HFFc6 (cell line): ENCODE measurements at regions not wholly inside any gene's neighbourhood (a gene's known extent, or its start where the extent isn't known, plus 50 kb on each side); places are given as distances from the start of the nearest gene placed in this dataset.

Source experiments
- DNase-seq: peaks from one replicate; pipeline ENCODE4 v3.0.0-alpha.2; 2018
- H3K27ac Mint-ChIP-seq: 2 replicates; pipeline ENCODE4 v1.8.0; 2020; ENCODE audit warnings: mild to moderate bottlenecking, mixed read lengths
- H3K27me3 Mint-ChIP-seq: 2 replicates; pipeline ENCODE4 v1.8.0; 2021; ENCODE audit warnings: mild to moderate bottlenecking, moderate library complexity, mixed read lengths; ENCODE audit not compliant: insufficient read depth
- H3K36me3 Mint-ChIP-seq: 2 replicates; pipeline ENCODE4 v1.8.0; 2021; ENCODE audit warnings: low read depth, mixed read lengths
- H3K4me1 Mint-ChIP-seq: 2 replicates; pipeline ENCODE4 v1.8.0; 2020; ENCODE audit warnings: low read depth, mixed read lengths
- H3K4me3 Mint-ChIP-seq: 2 replicates; pipeline ENCODE4 v1.8.0; 2020; ENCODE audit warnings: mild to moderate bottlenecking, moderate library complexity, mixed read lengths
- H3K9me3 Mint-ChIP-seq: 2 replicates; pipeline ENCODE4 v1.8.0; 2020; ENCODE audit warnings: mild to moderate bottlenecking, mixed read lengths
- TF ChIP-seq, protein P1 (sequence below): fragments of 200-600 bp; sonication (generic); IDR thresholded peaks from 2 replicates; pipeline ENCODE4 v1.5.0; 2021; ENCODE audit warnings: antibody characterized with exemption, mild to moderate bottlenecking

DNA sequence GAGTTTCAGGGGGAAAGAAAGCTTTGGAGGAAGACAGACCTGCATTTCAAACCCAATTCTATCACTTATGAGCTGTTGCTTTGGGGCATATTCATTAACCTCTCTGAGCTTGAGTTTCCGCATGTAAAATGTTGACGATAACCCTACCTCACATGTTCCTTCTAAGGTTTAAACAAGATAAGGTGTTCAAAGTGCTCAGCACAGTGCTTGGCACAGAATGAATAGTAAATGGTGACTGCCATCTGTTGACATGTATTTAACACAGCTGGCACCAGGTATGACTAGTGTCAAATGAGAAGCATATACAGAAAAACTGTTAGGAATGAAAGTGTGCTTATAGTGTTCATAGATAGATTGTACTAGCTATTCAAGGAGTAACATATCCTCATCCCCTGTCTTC lies 155.5 kb downstream of the PTGER3 start:
- no peak for DNase-seq
- H3K27me3 Mint-ChIP-seq, result no peaks in the 10 kb centered on the region
- peaks cover 7% of the 10 kb centered on the region; the same call in 1 of the 2 replicates for H3K9me3 Mint-ChIP-seq
- H3K36me3 Mint-ChIP-seq, result no peaks in the 10 kb centered on the region
- H3K4me1 Mint-ChIP-seq, result peaks cover 8% of the 10 kb centered on the region; the same call in 1 of the 2 replicates
- TF ChIP-seq, protein P1, sequence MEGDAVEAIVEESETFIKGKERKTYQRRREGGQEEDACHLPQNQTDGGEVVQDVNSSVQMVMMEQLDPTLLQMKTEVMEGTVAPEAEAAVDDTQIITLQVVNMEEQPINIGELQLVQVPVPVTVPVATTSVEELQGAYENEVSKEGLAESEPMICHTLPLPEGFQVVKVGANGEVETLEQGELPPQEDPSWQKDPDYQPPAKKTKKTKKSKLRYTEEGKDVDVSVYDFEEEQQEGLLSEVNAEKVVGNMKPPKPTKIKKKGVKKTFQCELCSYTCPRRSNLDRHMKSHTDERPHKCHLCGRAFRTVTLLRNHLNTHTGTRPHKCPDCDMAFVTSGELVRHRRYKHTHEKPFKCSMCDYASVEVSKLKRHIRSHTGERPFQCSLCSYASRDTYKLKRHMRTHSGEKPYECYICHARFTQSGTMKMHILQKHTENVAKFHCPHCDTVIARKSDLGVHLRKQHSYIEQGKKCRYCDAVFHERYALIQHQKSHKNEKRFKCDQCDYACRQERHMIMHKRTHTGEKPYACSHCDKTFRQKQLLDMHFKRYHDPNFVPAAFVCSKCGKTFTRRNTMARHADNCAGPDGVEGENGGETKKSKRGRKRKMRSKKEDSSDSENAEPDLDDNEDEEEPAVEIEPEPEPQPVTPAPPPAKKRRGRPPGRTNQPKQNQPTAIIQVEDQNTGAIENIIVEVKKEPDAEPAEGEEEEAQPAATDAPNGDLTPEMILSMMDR, result no peak
- no peak overlapping the region for H3K27ac Mint-ChIP-seq
- H3K4me3 Mint-ChIP-seq, result no peak overlapping the region

DNA sequence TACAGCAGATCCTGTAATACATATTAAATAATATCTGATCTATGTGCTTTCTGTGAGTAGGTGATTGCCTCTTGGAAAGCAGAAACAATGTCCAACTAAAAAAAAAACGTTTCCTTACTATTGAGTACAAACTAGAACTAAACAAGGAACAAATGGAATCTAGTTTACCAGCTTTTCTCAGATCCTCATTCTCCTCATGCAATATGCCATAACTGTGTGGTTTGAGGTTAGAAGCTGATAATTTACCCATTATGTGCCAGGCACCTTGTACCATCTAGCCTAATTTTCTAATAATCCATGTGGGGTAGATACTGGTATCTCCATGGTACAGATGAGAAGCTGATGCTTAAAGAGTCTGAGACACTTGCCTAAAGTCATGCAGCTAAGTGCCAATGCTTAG lies 154.7 kb downstream of the PTGER3 start:
- Mint-ChIP-seq H3K27ac (no peak overlapping the region), H3K4me3 (no peak overlapping the region), H3K27me3 (no peaks in the 10 kb centered on the region)

DNA sequence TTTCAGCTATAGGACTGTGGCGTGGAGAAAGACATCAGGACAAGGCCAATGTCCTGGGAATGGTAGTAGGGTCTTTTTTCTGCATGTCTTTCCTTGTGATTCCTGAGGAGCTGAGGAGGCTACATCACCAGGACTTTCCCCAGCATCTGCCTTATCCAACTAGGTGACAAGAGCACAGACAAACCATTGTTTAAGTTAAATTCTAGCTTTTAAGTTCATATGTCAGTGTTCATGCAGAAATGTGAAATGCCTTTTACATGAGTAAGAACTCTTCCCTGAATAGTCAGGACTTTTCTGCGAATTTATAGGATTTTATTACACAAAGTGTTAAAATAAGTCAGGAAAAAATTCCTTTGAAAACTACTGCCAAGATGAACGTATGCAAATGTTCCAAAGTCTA lies 154.2 kb downstream of the PTGER3 start:
- H3K27ac Mint-ChIP-seq, result no peak overlapping the region
- DNase-seq, result no peak
- no peaks in the 10 kb centered on the region for H3K36me3 Mint-ChIP-seq
- H3K9me3 Mint-ChIP-seq, result peaks cover 7% of the 10 kb centered on the region; the same call in 1 of the 2 replicates
- H3K4me1 Mint-ChIP-seq, result peaks cover 8% of the 10 kb centered on the region; the same call in 1 of the 2 replicates
- H3K27me3 Mint-ChIP-seq, result no peaks in the 10 kb centered on the region
- H3K4me3 Mint-ChIP-seq, result no peak overlapping the region
- TF ChIP-seq, protein P1, result no peak

More for the DNA sequence above, 154.7 kb downstream of the PTGER3 start:
- no peak for DNase-seq
- H3K36me3 Mint-ChIP-seq, result no peaks in the 10 kb centered on the region
- H3K4me1 Mint-ChIP-seq, result peaks cover 8% of the 10 kb centered on the region; the same call in 1 of the 2 replicates
- H3K9me3 Mint-ChIP-seq, result peaks cover 7% of the 10 kb centered on the region; the same call in 1 of the 2 replicates
- TF ChIP-seq, protein P1, result no peak

DNA sequence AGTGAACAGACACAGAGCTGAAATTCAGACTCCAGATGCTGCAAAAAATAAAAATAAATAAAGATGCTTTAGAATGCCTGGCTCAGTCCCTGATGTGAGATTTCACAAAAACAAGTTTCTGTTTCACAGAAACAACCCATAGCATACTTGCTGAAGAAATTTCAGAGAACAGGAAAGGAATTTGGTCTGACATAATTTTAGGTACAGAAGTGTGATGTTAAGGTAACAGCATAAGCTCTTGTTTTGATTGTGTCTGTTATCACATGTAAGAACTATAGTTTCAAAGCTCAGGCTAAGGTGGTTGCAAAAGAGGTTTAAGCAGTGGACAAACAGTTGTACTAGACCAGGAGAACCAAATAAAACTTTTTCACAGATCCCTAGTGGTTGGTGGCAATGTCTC lies 152.1 kb downstream of the PTGER3 start:
- TF ChIP-seq, protein P1, result no peak
- H3K27me3 Mint-ChIP-seq, result no peaks in the 10 kb centered on the region
- no peak for DNase-seq
- no peak overlapping the region for H3K27ac Mint-ChIP-seq
- H3K4me1 Mint-ChIP-seq, result peaks cover 6% of the 10 kb centered on the region; the same call in 1 of the 2 replicates
- H3K4me3 Mint-ChIP-seq, result no peak overlapping the region
- H3K9me3 Mint-ChIP-seq, result peaks cover 4% of the 10 kb centered on the region; the same call in 1 of the 2 replicates
- no peaks in the 10 kb centered on the region for H3K36me3 Mint-ChIP-seq

DNA sequence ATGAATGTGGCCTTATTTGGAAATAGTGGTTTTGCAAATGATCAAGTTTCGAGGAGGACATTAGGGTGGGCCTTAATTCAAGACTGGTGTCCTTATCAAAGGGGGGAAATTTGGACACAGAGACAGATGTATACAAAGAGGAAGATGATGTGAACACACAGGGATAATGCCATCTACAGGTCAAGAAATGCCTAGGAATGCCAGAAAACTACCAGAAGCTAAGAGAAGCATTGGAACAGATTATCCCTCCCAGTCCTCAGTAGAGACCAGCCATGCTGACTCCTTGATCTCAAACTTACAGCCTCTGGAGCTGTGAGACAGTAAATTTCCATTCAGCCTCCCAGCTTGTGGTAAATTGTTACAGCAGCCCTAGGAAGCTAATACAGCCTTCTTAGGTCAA lies 151.4 kb downstream of the PTGER3 start:
- DNase-seq, result no peak
- Mint-ChIP-seq H3K4me3 (no peak overlapping the region), H3K4me1 (no peaks in the 10 kb centered on the region; the same call in 1 of the 2 replicates), H3K36me3 (no peaks in the 10 kb centered on the region), H3K27me3 (no peaks in the 10 kb centered on the region), H3K27ac (no peak overlapping the region), H3K9me3 (peaks cover 7% of the 10 kb centered on the region; the same call in 1 of the 2 replicates)
- TF ChIP-seq, protein P1, result peak; percentile 41; the same call in 1 of the 2 replicates
